GM23248 (cell line): ENCODE measurements at regions not wholly inside any gene's neighbourhood (a gene's known extent, or its start where the extent isn't known, plus 50 kb on each side); places are given as distances from the start of the nearest gene placed in this dataset.

Experiments
- EZH2 ChIP-seq: fragments of 200-600 bp; sonication (generic); IDR thresholded peaks from 2 replicates; pipeline ENCODE4 v1.6.1; 2018; ENCODE audit warnings: antibody characterized with exemption, mild to moderate bottlenecking; ENCODE audit not compliant: insufficient read depth, poor library complexity, severe bottlenecking
- EZH2phosphoT487 ChIP-seq: fragments of 200-600 bp; sonication (generic); IDR thresholded peaks from 2 replicates; pipeline ENCODE4 v1.6.1; 2018; ENCODE audit warnings: antibody characterized with exemption, moderate library complexity, mild to moderate bottlenecking, low read depth; ENCODE audit not compliant: insufficient read depth

DNA sequence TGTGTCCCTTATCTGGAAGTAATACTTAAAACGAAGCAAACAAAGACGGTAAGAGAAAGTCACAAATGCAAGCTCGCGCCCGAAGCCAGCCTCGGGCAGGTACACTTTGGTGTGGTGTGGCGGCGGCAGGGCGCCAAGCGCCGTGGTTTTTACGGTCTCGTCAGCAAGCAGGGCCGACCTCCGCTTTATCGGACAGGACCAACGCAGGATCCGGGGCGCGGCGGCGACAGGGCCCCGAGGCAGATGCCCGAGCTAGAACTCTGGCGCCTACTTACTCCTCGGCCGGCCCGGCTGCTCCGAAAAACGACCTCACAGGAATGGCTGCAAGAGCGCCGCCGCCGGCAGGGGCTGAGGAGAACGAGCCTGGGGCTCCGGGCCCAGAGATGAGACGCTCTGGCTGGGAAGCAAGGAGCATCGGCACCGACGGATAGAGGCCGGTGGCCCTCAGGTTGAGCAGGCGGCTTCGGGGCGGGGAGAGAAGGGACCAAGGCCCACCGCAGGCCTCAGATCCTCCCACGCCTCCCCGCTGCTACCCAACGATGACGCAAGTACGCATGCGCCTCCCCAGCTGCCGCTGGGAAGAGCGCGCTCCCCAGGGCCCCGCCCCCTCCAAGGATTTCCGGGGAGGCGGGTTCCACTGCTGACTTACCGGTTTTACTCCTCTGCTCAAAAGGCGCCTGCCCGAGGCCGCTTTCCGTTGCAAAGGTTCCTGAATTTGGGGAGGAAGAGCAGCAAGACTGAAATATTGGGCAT lies 60.6 kb downstream of the FAM217A start:
- TF ChIP-seq EZH2: no peak
- no peak for TF ChIP-seq EZH2phosphoT487
